ENCODE measurements at regions not wholly inside any gene's neighbourhood (a gene's known extent, or its start where the extent isn't known, plus 50 kb on each side); places are given as distances from the start of the nearest gene placed in this dataset.

DNA sequence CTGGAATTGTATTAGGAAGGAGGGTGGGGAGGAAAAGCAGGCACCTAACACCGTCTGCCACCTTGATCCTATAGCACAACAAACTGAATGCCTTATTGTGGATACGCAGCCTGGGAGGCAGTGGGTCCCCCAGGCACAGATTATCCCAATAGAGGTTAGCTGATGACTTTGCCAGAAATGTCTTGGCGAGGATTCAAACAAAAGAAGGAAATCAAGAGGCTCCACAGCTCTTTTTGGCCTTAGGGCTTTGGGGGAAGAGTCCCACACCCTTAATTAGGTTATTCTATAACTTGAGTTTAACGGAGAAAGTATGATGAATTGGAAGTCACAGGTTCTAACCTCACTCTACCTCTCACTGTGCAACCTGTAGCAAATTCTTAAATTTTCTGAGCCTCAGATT lies 102.0 kb downstream of the MRPL14 start:
- DNase-seq (ENCODE audit: extremely low spot score) = no peak
- no peak for TF ChIP-seq BHLHE40 (IDR thresholded peaks at IDR 0.05; ENCODE audit: borderline replicate concordance)
- TF ChIP-seq ELF4 (IDR thresholded peaks at IDR 0.05) = no peak
- no peak for TF ChIP-seq SUZ12 (IDR thresholded peaks at IDR 0.05)
- no peak for TF ChIP-seq ZNF384 (IDR thresholded peaks at IDR 0.05)
- no peak for TF ChIP-seq CTBP1 (IDR thresholded peaks at IDR 0.05; ENCODE audit: borderline replicate concordance)
- TF ChIP-seq LEF1 (IDR thresholded peaks at IDR 0.05; ENCODE audit: borderline replicate concordance) = no peak
- POLR2A ChIA-PET = no interaction called here
- CTCF ChIA-PET = interaction anchor here (1.2 kb wide), 1 partner anchor 9 kb away, joined by 5 read pairs; no protein-coding TSS in a partner anchor

DNA sequence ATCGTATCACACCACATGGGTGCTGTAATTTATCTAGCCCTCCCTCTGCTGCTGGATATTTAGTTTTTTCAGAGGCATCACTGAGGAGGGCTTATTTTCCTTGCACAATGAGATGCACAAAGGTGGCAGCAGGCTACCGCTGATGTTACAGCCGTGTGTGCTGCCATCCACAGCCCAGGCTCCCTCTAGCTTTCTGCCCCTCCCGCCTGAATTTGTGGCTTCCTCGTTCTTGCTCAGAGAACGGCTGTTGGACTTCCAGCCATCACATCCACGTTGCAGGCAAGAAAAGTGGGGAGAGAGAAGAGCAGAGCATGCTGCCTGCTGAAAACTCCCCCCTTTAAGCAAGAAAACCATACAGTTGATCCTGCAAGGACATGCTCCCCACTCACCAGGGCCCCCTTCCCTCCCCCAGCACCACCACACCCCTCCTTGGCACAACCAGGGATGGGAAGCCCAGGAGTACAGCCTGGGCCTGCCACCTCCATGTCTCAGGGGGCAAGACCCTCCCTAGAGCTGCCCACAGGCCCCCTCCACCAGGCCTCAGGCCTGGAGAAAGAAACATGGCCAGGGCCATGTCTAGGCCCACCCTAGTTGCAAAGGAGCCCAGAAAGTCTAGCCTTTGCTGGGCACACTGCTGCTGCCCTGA lies 102.6 kb downstream of the MRPL14 start:
- CTCF ChIA-PET = interaction anchor here (1.2 kb wide), 1 partner anchor 9 kb away, joined by 5 read pairs; no protein-coding TSS in a partner anchor
- POLR2A ChIA-PET = no interaction called here
- TF ChIP-seq SP1 (IDR thresholded peaks at IDR 0.05) = no peak
- no peak for TF ChIP-seq ZNF384 (IDR thresholded peaks at IDR 0.05)
- no peak for TF ChIP-seq SUZ12 (IDR thresholded peaks at IDR 0.05)
- TF ChIP-seq TARDBP (IDR thresholded peaks at IDR 0.05) = no peak
- TF ChIP-seq HDGF (IDR thresholded peaks at IDR 0.05; ENCODE audit: borderline replicate concordance) = no peak
- no peak for TF ChIP-seq NFRKB (IDR thresholded peaks at IDR 0.05)
- TF ChIP-seq, protein P1, sequence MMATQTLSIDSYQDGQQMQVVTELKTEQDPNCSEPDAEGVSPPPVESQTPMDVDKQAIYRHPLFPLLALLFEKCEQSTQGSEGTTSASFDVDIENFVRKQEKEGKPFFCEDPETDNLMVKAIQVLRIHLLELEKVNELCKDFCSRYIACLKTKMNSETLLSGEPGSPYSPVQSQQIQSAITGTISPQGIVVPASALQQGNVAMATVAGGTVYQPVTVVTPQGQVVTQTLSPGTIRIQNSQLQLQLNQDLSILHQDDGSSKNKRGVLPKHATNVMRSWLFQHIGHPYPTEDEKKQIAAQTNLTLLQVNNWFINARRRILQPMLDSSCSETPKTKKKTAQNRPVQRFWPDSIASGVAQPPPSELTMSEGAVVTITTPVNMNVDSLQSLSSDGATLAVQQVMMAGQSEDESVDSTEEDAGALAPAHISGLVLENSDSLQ (IDR thresholded peaks at IDR 0.05) = no peak
- no peak for TF ChIP-seq FOXK2 (IDR thresholded peaks at IDR 0.05)
- TF ChIP-seq ARNT (IDR thresholded peaks at IDR 0.05) = no peak
- no peak for TF ChIP-seq L3MBTL2 (conservative IDR thresholded peaks at IDR 0.05)
- TF ChIP-seq FOXM1 (IDR thresholded peaks at IDR 0.05; ENCODE audit: borderline replicate concordance) = no peak
- no peak for TF ChIP-seq FOXA1 (IDR thresholded peaks at IDR 0.05)
- no peak for TF ChIP-seq LEF1 (IDR thresholded peaks at IDR 0.05; ENCODE audit: borderline replicate concordance)
- TF ChIP-seq CTBP1 (IDR thresholded peaks at IDR 0.05; ENCODE audit: borderline replicate concordance) = no peak
- DNase-seq (ENCODE audit: extremely low spot score) = no peak

DNA sequence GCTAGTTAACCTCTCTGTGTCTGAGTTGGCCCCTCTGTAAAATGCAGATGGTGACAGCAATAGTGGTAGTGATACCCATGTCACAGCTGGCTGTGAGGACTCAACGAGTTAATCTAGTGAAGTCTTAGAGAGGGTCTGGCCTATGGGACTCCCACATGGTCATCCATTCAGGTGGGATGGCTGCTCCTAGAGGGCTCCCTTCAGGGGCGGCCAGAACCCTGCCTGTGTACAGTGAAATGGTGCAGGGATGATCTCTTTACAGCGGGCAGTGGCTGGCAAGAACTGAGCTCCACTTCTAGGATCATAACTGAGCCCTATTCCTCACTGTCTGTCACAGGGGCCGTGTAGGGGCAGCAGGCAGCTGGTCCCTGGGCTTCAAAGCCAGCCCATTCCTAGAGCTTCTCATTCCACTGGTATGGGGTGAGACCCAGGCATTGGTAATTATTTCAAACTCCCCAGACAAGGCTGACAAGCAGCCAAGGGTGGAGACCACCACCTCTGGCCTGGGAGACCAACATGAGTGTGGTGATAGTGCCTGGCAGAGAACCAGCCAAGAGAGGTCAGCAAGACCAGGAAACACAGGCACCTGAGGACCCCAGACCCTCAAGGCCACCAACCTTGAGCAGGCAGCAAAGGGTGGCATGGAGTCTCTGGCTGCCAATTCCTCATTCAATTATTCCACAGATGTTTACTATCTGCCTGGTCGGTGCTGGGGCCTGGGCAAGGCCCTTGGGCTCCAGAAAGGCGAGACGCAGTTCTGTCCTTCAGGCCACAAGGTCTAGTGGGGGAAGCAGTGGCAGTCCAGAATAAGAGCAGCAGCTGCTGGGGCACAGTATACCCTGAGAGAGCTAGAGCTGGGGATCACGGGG lies 103.4 kb downstream of the MRPL14 start:
- POLR2A ChIA-PET = no interaction called here
- CTCF ChIA-PET = no interaction called here
- DNase-seq (ENCODE audit: extremely low spot score) = no peak
- TF ChIP-seq FOXK2 (IDR thresholded peaks at IDR 0.05) (no peak), FOXA1 (IDR thresholded peaks at IDR 0.05) (no peak), ZNF384 (IDR thresholded peaks at IDR 0.05) (no peak), SUZ12 (IDR thresholded peaks at IDR 0.05) (no peak), TARDBP (IDR thresholded peaks at IDR 0.05) (no peak), CTBP1 (IDR thresholded peaks at IDR 0.05; ENCODE audit: borderline replicate concordance) (no peak), LEF1 (IDR thresholded peaks at IDR 0.05; ENCODE audit: borderline replicate concordance) (no peak), FOXM1 (IDR thresholded peaks at IDR 0.05; ENCODE audit: borderline replicate concordance) (no peak), L3MBTL2 (conservative IDR thresholded peaks at IDR 0.05) (no peak)

DNA sequence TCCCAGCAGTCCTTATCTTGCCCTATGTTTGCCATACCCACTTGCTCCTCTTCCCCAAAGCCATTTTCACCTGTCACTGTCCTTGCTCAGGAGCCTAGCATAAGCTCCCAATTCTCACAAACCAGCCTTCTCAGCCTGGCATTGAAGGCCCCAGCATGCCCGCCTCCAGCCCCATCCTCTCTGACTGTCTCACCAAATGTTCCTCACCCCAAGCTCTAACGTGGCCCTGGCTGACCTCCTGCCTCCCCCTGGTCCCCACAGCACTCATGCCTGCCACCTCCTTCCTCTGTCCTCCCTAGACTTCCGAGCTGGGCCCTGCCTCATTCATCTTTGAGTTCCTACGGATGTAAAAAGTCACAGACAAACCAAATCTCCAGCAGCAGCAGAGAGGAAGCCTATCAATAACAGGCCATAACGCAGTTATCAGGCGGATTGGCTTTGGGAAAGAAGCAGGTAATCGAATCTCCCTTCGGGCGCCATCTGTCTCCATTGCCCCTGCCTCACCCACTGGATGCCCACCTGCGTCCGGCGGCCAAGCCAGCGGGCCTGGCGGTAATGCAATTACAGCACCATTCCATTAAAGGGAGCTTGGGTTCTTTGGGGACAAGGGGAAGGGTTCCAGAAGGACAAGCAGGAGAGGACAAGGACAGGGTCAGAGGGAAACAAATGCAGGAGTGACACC lies 104.4 kb downstream of the MRPL14 start:
- DNase-seq (ENCODE audit: extremely low spot score) = no peak
- TF ChIP-seq FOXK2 (IDR thresholded peaks at IDR 0.05) = no peak
- no peak for TF ChIP-seq SP1 (IDR thresholded peaks at IDR 0.05)
- TF ChIP-seq BHLHE40 (IDR thresholded peaks at IDR 0.05; ENCODE audit: borderline replicate concordance) = no peak
- no peak for TF ChIP-seq TARDBP (IDR thresholded peaks at IDR 0.05)
- no peak for TF ChIP-seq CTBP1 (IDR thresholded peaks at IDR 0.05; ENCODE audit: borderline replicate concordance)
- TF ChIP-seq ELF4 (IDR thresholded peaks at IDR 0.05) = no peak
- no peak for TF ChIP-seq ZNF384 (IDR thresholded peaks at IDR 0.05)
- TF ChIP-seq SUZ12 (IDR thresholded peaks at IDR 0.05) = no peak
- TF ChIP-seq, protein P1 (IDR thresholded peaks at IDR 0.05) = no peak
- no peak for TF ChIP-seq ARNT (IDR thresholded peaks at IDR 0.05)
- TF ChIP-seq FOXA1 (IDR thresholded peaks at IDR 0.05) = no peak
- no peak for TF ChIP-seq LEF1 (IDR thresholded peaks at IDR 0.05; ENCODE audit: borderline replicate concordance)
- no peak for TF ChIP-seq FOXM1 (IDR thresholded peaks at IDR 0.05; ENCODE audit: borderline replicate concordance)
- CTCF ChIA-PET = interaction anchor here (1.5 kb wide), 1 partner anchor 52 kb away, joined by 4 read pairs; no protein-coding TSS in a partner anchor
- POLR2A ChIA-PET = no interaction called here

DNA sequence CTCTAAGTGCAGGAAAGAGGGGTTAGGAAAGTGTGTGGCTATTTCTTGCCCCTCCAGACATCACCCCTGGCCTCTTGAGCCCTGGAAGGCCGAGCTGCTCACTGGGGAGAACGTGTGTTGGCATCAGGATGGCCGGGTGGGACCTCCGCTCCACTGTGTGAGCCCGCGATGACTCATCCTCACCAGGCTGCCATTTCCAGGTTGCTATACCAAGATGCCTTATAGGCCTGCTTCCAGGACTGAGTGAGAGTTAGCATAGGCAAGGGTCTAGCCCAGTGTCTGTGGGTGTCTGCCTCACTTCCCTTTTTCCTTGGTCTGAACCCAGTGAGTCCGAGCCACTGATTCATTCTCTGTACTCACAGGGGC lies 105.0 kb downstream of the MRPL14 start:
- no peak for TF ChIP-seq CTBP1 (IDR thresholded peaks at IDR 0.05; ENCODE audit: borderline replicate concordance)
- TF ChIP-seq FOXK2 (IDR thresholded peaks at IDR 0.05) = no peak
- no peak for TF ChIP-seq ARNT (IDR thresholded peaks at IDR 0.05)
- no peak for TF ChIP-seq NFRKB (IDR thresholded peaks at IDR 0.05)
- TF ChIP-seq SUZ12 (IDR thresholded peaks at IDR 0.05) = no peak
- no peak for TF ChIP-seq SP1 (IDR thresholded peaks at IDR 0.05)
- no peak for TF ChIP-seq LEF1 (IDR thresholded peaks at IDR 0.05; ENCODE audit: borderline replicate concordance)
- TF ChIP-seq L3MBTL2 (conservative IDR thresholded peaks at IDR 0.05) = no peak
- TF ChIP-seq, protein P1 (IDR thresholded peaks at IDR 0.05) = no peak
- TF ChIP-seq FOXA1 (IDR thresholded peaks at IDR 0.05) = no peak
- TF ChIP-seq HDGF (IDR thresholded peaks at IDR 0.05; ENCODE audit: borderline replicate concordance) = no peak
- TF ChIP-seq ELF4 (IDR thresholded peaks at IDR 0.05) = no peak
- TF ChIP-seq FOXM1 (IDR thresholded peaks at IDR 0.05; ENCODE audit: borderline replicate concordance) = no peak
- TF ChIP-seq BHLHE40 (IDR thresholded peaks at IDR 0.05; ENCODE audit: borderline replicate concordance) = no peak
- TF ChIP-seq TARDBP (IDR thresholded peaks at IDR 0.05) = no peak
- TF ChIP-seq ZNF384 (IDR thresholded peaks at IDR 0.05) = no peak
- DNase-seq (ENCODE audit: extremely low spot score) = no peak
- ChIA-PET POLR2A (no interaction called here), CTCF (interaction anchor here (1.5 kb wide), 1 partner anchor 53 kb away, joined by 4 read pairs; no protein-coding TSS in a partner anchor)
